ENCODE measurements at regions not wholly inside any gene's neighbourhood (a gene's known extent, or its start where the extent isn't known, plus 50 kb on each side); places are given as distances from the start of the nearest gene placed in this dataset.
"Not testable (repeated sequence)": the region's sequence is repeated elsewhere in the genome, so short reads cannot be mapped to it uniquely, and the experiment has no call there.

DNA sequence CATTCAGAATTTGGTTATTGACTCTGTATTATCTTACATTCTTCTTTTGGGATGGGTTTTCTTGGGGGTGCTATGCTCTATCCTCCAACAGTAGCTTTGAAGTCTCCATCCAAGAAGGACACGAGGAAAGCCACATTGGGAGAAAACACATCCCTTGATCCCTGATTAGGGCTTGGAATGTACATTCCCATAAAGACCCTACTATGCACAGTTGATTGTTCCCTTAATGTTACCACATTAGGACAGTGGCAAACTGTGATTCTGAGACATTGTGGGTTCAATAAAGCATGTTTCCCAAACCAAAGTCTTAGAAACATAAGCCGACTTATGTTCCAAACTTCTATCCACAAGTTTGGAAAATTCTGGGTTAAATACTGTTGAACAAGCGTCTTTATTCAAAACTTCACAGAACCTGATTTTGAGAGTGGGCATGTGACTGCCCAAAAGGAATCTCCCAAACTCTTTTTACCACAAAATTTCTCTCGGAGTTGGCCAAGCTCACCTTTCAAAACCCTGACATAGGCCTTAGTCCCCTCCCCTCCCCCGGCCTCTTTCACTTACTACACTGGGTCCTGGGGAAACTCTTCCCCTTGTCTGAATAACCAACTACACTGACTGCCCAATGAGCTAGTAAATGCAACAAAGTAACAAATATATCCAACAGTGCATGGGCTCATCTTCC is 177.0 kb upstream of the KAZN start:
- no peak for DNase-seq

DNA sequence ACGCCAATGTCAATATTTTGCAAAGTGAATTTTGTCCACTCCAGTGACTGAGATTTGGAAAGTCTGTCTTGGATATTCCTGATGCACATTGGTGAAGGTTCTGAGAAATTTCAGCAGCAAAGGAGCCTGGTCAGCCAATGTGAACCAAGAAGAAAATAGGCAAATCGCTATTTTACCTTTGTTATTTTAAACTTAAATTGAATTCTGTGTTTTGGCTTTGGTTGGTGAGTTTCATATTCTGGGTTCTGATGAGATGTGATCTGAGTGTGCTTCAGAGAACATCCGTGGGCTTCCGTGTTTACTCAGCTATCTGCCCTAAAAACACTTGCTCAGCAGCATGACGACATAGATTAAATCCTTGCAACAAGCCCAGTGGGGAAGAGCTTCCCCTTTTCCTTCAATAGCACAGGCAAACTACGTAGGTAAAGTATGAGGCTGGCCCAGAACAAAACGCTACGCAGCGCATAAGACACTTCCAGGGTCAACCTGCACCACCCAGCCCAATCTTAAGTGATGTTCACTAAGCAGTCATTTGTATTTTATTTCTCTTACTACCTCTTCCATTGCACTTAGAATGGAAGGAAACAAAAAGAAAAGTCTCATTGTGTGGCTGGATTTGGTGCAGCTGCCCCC is 176.4 kb upstream of the KAZN start:
- DNase-seq: no peak

DNA sequence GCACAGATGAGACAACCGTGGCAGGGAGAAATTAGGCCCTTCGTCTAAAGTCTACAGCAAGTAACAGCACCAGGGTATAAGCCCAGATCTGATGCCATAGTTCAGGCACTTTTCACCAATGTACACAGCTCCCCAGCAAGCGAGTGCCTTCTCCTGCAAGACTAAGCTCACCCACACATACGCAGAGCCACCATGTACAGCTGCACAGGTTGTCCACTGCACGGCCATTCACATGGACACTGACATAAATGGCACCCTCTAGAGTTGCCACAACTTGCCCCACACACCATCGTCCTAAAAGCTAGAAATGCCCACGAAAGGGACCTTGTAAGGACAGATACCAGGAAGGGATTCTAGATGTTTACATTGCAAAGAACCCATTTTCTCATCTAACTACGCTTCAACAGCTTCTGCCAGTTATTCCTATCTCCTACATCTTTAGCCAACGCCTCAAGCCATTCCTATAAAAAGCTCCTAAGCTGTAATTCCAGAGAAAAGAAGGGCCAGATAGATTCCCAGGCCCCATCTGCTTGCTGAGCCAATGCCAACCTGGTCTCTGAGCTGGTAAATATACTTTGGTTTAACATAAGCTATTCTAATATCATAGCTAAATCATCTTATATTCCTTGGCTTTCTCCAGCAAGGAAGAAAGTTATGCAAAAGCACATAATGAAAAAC is 174.0 kb upstream of the KAZN start:
- no peak for DNase-seq

- no peak for DNase-seq
These were observed 171.6 kb upstream of the KAZN start for GRCh38 chr1:14426854-14427253.

GRCh38 chr1:14429577-14429976 is 168.9 kb upstream of the KAZN start:
- no peak for DNase-seq

DNA sequence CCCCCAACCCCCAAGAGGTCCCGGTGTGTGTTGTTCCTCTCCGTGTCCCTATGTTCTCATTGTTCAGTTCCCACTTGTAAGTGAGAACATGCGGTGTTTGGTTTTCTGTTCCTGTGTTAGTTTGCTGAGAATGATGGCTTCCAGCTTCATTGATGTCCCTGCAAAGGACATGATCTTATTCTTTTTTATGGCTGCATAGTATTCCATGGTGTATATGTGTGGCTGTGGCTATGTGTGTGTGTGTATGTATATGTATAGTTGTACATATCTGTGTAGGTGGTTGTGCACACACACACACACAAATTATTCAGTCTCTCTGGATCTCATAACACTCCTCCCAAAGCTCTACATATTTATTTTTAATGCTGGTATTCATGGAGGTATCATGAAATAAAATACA is 165.8 kb upstream of the KAZN start:
- not testable (repeated sequence) for DNase-seq

DNA sequence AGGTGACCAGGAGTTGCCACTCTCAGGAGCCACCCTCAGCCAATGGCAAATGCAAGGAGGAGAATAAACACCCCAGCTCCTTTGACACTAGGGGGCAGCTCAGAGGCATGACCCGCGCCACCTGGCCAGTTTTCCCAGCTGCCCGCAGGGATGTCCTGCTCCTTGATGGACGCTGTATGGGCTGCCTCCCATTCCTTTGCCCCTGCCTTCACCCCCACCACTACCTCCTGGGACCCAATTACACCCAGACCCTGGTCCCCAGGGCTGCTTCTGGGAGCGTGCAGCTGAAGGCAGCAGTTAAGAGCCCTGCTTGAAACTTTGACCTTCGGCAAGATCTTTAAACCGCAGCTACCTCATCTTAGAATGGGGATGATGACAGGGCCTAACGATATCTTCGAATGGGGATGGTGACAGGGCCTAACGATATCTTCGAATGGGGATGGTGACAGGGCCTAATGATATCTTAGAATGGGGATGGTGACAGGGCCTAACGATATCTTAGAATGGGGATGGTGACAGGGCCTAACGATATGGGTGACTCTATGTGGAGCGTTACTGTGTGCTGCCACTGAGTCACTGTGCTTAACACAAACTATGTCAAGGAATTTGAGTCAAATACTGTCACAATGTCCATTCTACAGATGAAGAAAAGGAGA is 163.0 kb upstream of the KAZN start:
- DNase-seq: no peak

DNA sequence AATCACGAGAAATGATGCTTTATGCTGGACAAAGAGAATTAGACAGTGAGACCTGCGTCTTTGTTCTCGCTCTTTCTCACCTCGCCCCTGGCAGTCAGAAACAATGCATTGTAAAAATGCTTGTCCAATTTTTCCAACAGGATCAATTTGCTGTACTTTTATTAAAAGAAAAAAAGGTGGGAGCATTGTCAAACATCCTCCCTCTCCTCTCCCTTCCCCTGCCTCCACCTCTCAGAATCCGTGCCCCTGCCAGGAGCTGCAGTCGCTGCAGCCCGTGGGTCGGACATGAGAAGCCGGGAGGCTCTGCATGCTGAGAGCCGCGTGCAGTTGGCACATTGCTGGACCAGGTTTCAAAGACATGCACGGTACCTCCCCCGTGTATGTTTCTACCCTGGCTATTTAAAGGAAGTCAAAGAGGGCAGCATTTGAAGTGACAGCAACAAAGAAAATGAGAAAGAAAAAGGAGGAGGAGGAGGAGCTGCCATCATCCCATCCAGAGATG is 161.0 kb upstream of the KAZN start:
- no peak for DNase-seq

- no peak for DNase-seq
These were observed 160.2 kb upstream of the KAZN start for GRCh38 chr1:14438127-14438769.

- no peak for DNase-seq
These were observed 159.5 kb upstream of the KAZN start for GRCh38 chr1:14439015-14439414.

GRCh38 chr1:14440166-14440565 is 158.3 kb upstream of the KAZN start:
- no peak for DNase-seq

DNA sequence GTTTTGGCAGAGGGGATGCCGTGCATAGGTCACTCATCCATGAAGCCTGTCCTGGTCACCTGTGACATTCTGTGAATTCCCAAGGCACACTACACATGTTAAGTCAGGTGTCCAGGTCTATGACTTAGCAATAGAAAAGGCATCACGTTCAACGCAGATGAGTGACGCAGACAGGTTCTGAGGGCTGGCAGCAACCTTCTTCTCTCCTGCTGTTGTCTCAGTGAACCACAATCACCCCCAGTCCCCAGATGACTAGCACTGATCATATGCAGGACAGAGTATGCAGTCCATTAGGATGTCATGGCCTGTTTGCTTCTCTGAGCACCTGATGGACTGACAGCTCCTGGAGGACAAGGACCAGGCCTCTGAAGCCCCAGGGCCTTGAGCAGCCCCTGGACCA is 157.8 kb upstream of the KAZN start:
- DNase-seq: no peak

GRCh38 chr1:14441302-14441741 is 157.2 kb upstream of the KAZN start:
- DNase-seq: no peak

GRCh38 chr1:14442669-14443068 is 155.8 kb upstream of the KAZN start:
- DNase-seq: no peak

DNA sequence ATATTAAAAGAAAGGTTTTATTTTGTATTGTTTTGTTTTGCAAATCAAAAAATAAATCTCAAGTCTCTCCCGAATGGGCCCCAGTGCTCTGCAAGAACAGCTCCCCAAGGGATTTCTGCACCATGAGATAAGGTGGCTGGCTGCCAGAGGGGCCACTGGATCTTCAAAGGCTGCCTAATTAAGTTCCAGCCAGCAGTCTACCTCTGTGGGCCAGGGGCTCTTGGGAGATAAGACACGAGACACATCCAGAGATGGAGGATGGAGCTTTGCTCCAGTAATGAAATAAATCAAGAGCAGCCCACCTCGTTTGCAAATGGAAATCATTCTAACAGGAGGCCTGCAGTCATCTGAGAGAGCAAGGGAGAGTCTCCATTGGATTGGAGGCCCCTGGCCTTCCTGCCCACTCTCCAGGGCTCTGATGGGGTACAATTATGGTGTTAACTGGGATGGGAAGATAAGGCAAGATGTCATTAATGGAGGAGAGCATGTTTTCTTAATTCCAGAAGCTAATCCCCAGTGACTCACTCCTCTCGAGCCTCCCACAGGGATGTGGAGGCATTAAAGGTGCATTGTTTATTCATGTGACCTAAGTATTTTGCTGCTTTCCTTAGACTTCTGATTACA is 155.2 kb upstream of the KAZN start:
- DNase-seq: no peak

DNA sequence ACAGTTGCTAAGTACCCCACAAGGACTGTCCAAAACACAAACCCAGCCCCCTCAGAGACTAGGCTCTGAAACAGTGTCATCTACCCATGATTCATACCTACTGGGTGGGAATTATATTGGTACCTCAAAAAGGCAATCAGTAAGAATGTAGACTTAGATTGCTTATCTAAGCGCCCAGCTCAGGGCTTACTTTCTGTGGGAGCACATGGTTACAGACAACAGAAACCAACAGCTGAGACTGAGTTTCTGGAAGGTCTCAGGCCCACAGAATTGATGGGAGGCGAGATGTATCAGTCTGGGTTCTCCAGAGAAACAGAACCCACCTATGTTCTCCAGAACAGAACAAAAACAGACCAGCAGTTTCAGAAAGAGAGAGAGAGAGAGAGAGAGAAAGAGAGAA is 147.3 kb upstream of the KAZN start:
- no peak for DNase-seq

GRCh38 chr1:14452551-14452950 is 145.9 kb upstream of the KAZN start:
- DNase-seq: no peak

- DNase-seq: no peak
These were observed 138.3 kb upstream of the KAZN start for GRCh38 chr1:14460173-14460572.

DNA sequence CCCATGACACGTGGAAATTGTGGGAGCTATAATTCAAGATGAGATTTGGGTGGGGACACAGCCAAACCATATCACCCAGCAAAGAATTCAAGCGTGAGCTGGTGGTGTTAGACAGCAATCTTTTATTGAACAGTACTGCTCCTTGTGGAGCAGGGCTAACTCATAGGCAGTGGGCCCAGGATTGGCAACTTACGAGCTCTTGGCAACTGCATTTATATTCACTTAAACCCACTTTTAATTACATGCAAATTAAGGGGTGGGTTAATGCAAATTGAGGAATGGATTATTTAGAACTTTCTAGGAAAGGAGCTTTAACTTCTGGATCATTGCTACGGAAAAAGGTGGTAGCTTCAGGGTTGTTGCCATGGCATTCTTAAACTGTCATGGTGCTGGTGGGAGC is 135.6 kb upstream of the KAZN start:
- no peak for DNase-seq

DNA sequence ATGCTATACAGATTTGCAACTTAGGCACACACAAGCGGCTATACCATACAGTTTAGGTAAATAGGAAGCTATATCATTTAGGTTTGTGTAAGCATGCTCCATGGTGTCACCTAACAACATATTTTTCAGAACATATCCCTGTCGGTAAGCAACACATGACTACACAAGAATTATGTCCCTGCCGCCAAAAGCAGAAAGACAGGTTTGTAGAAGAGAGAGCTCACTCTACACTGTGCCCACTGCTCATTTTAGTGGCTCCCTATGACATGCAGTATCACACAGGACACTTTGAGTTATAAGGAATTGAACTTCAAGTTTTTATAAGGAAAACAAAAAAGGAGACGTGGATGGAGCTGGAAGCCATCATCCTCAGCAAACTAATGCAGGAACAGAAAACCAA is 132.5 kb upstream of the KAZN start:
- DNase-seq: no peak

DNA sequence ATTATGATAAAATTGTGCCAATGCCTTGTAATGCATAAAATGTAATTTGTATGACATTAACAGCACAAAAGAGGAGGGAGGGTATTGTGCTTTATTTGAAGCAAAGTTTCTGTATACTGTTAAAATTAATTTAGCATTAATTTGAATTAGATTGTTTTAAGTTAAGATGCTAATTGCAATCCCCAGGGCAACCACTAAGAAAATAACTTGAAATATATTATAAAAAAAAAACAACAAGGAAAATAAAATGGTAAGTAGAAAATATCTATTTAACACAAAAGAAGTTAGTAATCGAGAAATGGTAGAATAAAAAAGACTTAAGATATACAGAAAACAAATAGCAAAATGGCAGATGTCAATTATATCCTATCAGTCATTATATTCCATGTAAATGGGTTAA is 131.4 kb upstream of the KAZN start:
- no peak for DNase-seq

DNA sequence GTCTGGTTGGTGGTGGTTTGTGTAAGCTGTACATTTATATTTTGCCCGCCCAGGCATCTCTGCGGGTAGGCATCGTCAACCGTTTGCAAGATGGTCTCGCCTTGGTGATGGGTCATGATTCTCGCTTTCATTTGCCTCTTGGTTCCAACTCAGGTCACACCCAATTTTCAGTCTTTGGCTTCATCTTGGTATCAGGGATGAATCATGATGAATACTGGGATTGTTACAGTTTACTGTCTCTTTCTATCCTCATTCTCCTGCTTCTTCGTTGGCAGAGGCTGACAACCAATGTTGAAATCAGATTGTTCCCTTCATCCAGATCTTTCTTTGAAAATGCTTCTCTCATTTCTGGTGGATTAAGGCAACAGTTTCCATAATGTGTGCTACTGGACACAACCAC is 129.7 kb upstream of the KAZN start:
- no peak for DNase-seq

DNA sequence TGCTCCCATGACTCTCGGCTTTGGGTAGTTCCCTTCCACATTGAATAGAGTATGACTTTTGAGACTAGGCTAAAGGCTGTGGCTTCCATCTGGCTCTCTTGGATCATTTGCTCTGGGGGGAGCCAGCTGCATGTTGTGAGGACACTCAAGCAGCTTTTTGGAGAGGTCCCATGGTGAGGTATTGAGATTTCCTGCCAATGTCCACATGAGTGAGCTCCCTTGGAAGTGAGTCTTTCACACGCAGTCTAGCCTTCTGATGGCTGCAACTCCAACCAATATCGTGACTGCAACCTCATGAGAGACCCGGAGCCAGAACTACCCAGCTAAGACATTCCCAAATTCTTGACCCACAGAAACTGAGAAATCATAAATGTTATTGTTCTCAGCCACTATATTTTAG is 127.7 kb upstream of the KAZN start:
- no peak for DNase-seq

Measured in activated CD8-positive, alpha-beta memory T cell treated with anti-CD3 and anti-CD28 coated beads for 24 hours (primary cell).